Fibroblast of lung (primary cell): ENCODE measurements at regions not wholly inside any gene's neighbourhood (a gene's known extent, or its start where the extent isn't known, plus 50 kb on each side); places are given as distances from the start of the nearest gene placed in this dataset.

ENCODE experiments used
- DNase-seq, 2 donors: peaks; one replicate each; pipeline versions ENCODE4 v3.0.0 to v3.0.0-alpha.2; 2010; ENCODE audit warnings: low read depth in 2 of 2
- H2AFZ ChIP-seq: 2 replicates; pipeline ENCODE4 v1.5.1; 2012; ENCODE audit warnings: low read length, control low read depth, inconsistent platforms
- H3K27ac ChIP-seq: 2 replicates; pipeline ENCODE4 v1.5.1; 2011; ENCODE audit warnings: low read length, control low read depth; ENCODE audit not compliant: insufficient read depth
- H3K27me3 ChIP-seq: 2 replicates; pipeline ENCODE4 v1.5.1; 2011; ENCODE audit warnings: mild to moderate bottlenecking, low read length; ENCODE audit not compliant: control insufficient read depth, insufficient read depth
- H3K36me3 ChIP-seq: 2 replicates; pipeline ENCODE4 v1.5.1; 2011; ENCODE audit warnings: low read length; ENCODE audit not compliant: control insufficient read depth, insufficient read depth
- H3K4me1 ChIP-seq: 2 replicates; pipeline ENCODE4 v1.5.1; 2011; ENCODE audit warnings: low read length; ENCODE audit not compliant: control insufficient read depth, insufficient read depth; ENCODE audit errors: extremely low read depth
- H3K4me2 ChIP-seq: 2 replicates; pipeline ENCODE4 v1.5.1; 2011; ENCODE audit warnings: low read length, control low read depth; ENCODE audit not compliant: insufficient read depth; ENCODE audit errors: extremely low read depth
- H3K4me3 ChIP-seq, 4 experiments: fragments of 200-600 bp in 1 of 4; sonication (generic) in 1 of 4; replicated peaks in 1 of 4; 2 replicates each; pipeline ENCODE4 v1.5.1; 2011 to 2016; ENCODE audit warnings: low read length in 4 of 4, low read depth in 3 of 4, mild to moderate bottlenecking in 3 of 4, control low read depth in 2 of 4, inconsistent platforms in 1 of 4, mixed read lengths in 1 of 4; ENCODE audit not compliant: insufficient read depth in 1 of 4; ENCODE audit errors: control extremely low read depth in 1 of 4
- H3K79me2 ChIP-seq: 2 replicates; pipeline ENCODE4 v1.5.1; 2012; ENCODE audit warnings: mild to moderate bottlenecking, low read length, inconsistent platforms; ENCODE audit not compliant: control insufficient read depth, insufficient read depth
- H3K9ac ChIP-seq: 2 replicates; pipeline ENCODE4 v1.5.1; 2011; ENCODE audit warnings: mild to moderate bottlenecking, low read length, control low read depth; ENCODE audit not compliant: insufficient read depth
- H3K9me3 ChIP-seq: 2 replicates; pipeline ENCODE4 v1.5.1; 2012; ENCODE audit warnings: low read depth, low read length; ENCODE audit not compliant: control insufficient read depth, insufficient read depth
- H4K20me1 ChIP-seq: 2 replicates; pipeline ENCODE4 v1.5.1; 2011; ENCODE audit warnings: low read length; ENCODE audit not compliant: control insufficient read depth, insufficient read depth; ENCODE audit errors: extremely low read depth
- EZH2 ChIP-seq: IDR thresholded peaks from 2 replicates; pipeline ENCODE4 v1.5.1; 2012; ENCODE audit warnings: low read length, control low read depth, mild to moderate bottlenecking; ENCODE audit errors: missing control alignments
- TF ChIP-seq, protein P1 (sequence below), 2 donors: IDR thresholded peaks in 1 of 2; conservative IDR thresholded peaks in 1 of 2; 1 replicate in 1 of 2; 2 replicates in 1 of 2; pipeline ENCODE4 v1.5.1; 2011 to 2012; ENCODE audit warnings: low read length in 2 of 2, control low read depth in 1 of 2, inconsistent platforms in 1 of 2, low read depth in 1 of 2, mild to moderate bottlenecking in 1 of 2

DNA sequence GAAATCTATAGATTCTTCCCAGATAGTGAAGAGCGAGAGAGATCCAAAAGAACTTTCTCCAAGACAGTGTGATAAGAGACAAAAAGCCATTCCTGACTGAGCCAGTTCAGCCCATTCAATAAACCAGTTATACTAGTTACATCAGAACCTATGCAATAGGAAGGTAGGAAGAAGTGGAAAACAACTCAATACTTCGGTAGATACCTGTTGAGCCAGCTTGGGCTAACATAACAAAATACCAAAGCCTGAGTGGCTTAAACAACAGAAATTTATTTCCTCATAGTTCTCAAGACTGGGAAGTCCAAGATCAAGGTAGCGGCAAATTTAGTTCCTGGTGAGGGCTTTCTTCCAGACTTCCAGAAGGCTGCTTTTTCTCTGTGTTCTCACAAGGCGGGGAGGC lies 214.5 kb upstream of the GRAMD2B start:
- TF ChIP-seq, protein P1, sequence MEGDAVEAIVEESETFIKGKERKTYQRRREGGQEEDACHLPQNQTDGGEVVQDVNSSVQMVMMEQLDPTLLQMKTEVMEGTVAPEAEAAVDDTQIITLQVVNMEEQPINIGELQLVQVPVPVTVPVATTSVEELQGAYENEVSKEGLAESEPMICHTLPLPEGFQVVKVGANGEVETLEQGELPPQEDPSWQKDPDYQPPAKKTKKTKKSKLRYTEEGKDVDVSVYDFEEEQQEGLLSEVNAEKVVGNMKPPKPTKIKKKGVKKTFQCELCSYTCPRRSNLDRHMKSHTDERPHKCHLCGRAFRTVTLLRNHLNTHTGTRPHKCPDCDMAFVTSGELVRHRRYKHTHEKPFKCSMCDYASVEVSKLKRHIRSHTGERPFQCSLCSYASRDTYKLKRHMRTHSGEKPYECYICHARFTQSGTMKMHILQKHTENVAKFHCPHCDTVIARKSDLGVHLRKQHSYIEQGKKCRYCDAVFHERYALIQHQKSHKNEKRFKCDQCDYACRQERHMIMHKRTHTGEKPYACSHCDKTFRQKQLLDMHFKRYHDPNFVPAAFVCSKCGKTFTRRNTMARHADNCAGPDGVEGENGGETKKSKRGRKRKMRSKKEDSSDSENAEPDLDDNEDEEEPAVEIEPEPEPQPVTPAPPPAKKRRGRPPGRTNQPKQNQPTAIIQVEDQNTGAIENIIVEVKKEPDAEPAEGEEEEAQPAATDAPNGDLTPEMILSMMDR (conservative IDR thresholded peaks at IDR 0.05 in 1 of 2, IDR thresholded peaks at IDR 0.05 in 1 of 2; ENCODE audit: low read depth in 1 of 2, low read length in 2 of 2): no peak
- TF ChIP-seq EZH2: no peak
- H4K20me1 ChIP-seq: no peaks in the 10 kb centered on the region
- H3K27me3 ChIP-seq: no peaks in the 10 kb centered on the region
- no peaks in the 10 kb centered on the region for H3K36me3 ChIP-seq
- H3K4me3 ChIP-seq: no peak overlapping the region
- H3K9ac ChIP-seq: no peak overlapping the region
- no peak overlapping the region for H2AFZ ChIP-seq
- H3K4me2 ChIP-seq: no peak overlapping the region
- no peaks in the 10 kb centered on the region for H3K9me3 ChIP-seq
- no peak for DNase-seq
- H3K27ac ChIP-seq: no peak overlapping the region
- H3K4me1 ChIP-seq: no peaks in the 10 kb centered on the region
- no peaks in the 10 kb centered on the region for H3K79me2 ChIP-seq

DNA sequence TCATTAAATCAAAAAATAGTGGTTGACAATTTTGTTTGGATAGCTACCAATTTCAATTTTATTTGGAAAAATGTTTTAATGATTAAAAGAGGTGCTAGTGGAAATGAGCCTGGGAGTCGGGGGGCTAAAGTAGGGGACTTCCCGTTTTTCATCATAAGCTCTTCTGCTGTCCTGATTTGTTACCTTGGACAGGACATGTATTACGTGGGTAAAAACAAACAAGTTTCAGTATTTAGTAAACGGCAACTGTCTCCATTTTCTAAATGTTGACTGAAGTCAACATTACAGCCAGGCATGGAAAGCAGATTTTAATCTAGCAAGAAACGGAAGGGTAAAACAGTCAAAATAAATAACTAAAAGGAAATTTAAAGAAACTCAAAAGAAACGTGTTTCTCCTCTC lies 212.3 kb upstream of the GRAMD2B start:
- H2AFZ ChIP-seq: no peak overlapping the region
- H3K79me2 ChIP-seq: no peaks in the 10 kb centered on the region
- no peak for DNase-seq
- no peaks in the 10 kb centered on the region for H3K27me3 ChIP-seq
- no peak overlapping the region for H3K4me3 ChIP-seq
- H4K20me1 ChIP-seq: no peaks in the 10 kb centered on the region
- H3K9ac ChIP-seq: no peak overlapping the region
- H3K27ac ChIP-seq: no peak overlapping the region
- H3K4me2 ChIP-seq: no peak overlapping the region
- H3K9me3 ChIP-seq: no peaks in the 10 kb centered on the region
- no peaks in the 10 kb centered on the region for H3K36me3 ChIP-seq
- no peak for TF ChIP-seq EZH2
- TF ChIP-seq, protein P1 (conservative IDR thresholded peaks at IDR 0.05 in 1 of 2, IDR thresholded peaks at IDR 0.05 in 1 of 2; ENCODE audit: low read depth in 1 of 2, low read length in 2 of 2): no peak
- H3K4me1 ChIP-seq: no peaks in the 10 kb centered on the region

DNA sequence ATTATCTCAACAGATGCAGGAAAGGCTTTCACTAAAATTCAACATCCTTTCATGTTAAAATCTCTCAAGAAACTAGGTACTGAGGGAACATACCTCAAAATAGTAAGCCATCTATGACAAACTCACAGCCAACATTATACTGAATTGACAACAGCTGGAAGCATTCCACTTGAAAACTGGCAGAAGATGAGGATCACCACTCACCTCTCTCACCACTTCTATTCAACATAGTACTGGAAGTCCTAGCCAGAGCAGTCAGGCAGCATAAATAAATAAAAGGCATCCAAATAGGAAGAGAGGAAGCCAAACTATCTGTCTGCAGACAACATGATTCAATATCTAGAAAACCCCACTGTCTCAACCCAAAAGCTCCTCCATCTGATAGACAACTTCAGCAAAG lies 203.6 kb upstream of the GRAMD2B start:
- no peak for DNase-seq
- no peak overlapping the region for H2AFZ ChIP-seq
- no peaks in the 10 kb centered on the region for H4K20me1 ChIP-seq
- H3K27me3 ChIP-seq: no peaks in the 10 kb centered on the region
- TF ChIP-seq, protein P1 (conservative IDR thresholded peaks at IDR 0.05 in 1 of 2, IDR thresholded peaks at IDR 0.05 in 1 of 2; ENCODE audit: low read depth in 1 of 2, low read length in 2 of 2): no peak
- no peak for TF ChIP-seq EZH2
- H3K79me2 ChIP-seq: no peaks in the 10 kb centered on the region
- no peak overlapping the region for H3K9ac ChIP-seq
- no peak overlapping the region for H3K4me2 ChIP-seq
- no peaks in the 10 kb centered on the region for H3K9me3 ChIP-seq
- H3K4me3 ChIP-seq: no peak overlapping the region
- H3K36me3 ChIP-seq: no peaks in the 10 kb centered on the region
- H3K27ac ChIP-seq: no peak overlapping the region
- H3K4me1 ChIP-seq: no peaks in the 10 kb centered on the region
